GM10266 (cell line): ENCODE measurements at regions not wholly inside any gene's neighbourhood (a gene's known extent, or its start where the extent isn't known, plus 50 kb on each side); places are given as distances from the start of the nearest gene placed in this dataset.

Experiments
- DNase-seq: peaks from one replicate; pipeline ENCODE4 v3.0.0; 2012; ENCODE audit errors: extremely low spot score
- CTCF ChIP-seq: IDR thresholded peaks from 2 replicates; pipeline ENCODE4 v1.5.1; 2012; ENCODE audit warnings: mild to moderate bottlenecking, low read depth; ENCODE audit not compliant: control insufficient read depth, insufficient read depth; ENCODE audit errors: missing control alignments

GRCh38 chr13:91020461-91021034, 326.9 kb upstream of the MIR17HG start:
- no peak for DNase-seq
- TF ChIP-seq CTCF: no peak

GRCh38 chr13:91024157-91024792, 323.2 kb upstream of the MIR17HG start:
- no peak for TF ChIP-seq CTCF
- DNase-seq: no peak

- no peak for TF ChIP-seq CTCF
- no peak for DNase-seq
These were observed 322.0 kb upstream of the MIR17HG start for GRCh38 chr13:91025442-91025841.

- TF ChIP-seq CTCF: no peak
These were observed 316.0 kb upstream of the MIR17HG start for GRCh38 chr13:91031508-91031907.

GRCh38 chr13:91032104-91032503, 315.4 kb upstream of the MIR17HG start:
- DNase-seq: no peak
- no peak for TF ChIP-seq CTCF

More at GRCh38 chr13:91031508-91031907, 316.0 kb upstream of the MIR17HG start:
- no peak for DNase-seq

- TF ChIP-seq CTCF: no peak
- DNase-seq: no peak
These were observed 310.6 kb upstream of the MIR17HG start for GRCh38 chr13:91036886-91037285.

- DNase-seq: no peak
- TF ChIP-seq CTCF: no peak
These were observed 304.6 kb upstream of the MIR17HG start for GRCh38 chr13:91042870-91043269.
